AG04449 (cell line): ENCODE measurements at regions not wholly inside any gene's neighbourhood (a gene's known extent, or its start where the extent isn't known, plus 50 kb on each side); places are given as distances from the start of the nearest gene placed in this dataset.

Experiments
- CTCF ChIA-PET: fragments of 350-600 bp; formaldehyde crosslinking; extraction: SDS; loops from one replicate; lab custom pipeline; 2021; ENCODE audit warnings: antibody characterized with exemption; lab: Yijun Ruan, JAX
- POLR2A ChIA-PET: fragments of 400-600, 350-600 bp; formaldehyde crosslinking; extraction: SDS; loops from one replicate; lab custom pipeline; 2020; ENCODE audit warnings: antibody characterized with exemption, inconsistent platforms; lab: Yijun Ruan, JAX
- DNase-seq: peaks from one replicate; pipeline ENCODE4 v3.0.0-alpha.2; 2010; ENCODE audit warnings: low read depth, low spot score
- H3K4me3 ChIP-seq: 2 replicates; pipeline ENCODE4 v1.5.1; 2011; ENCODE audit warnings: low read depth, mild to moderate bottlenecking, control low read depth, low read length
- TF ChIP-seq, protein P1 (sequence below): IDR thresholded peaks from one replicate; pipeline ENCODE4 v1.5.1; 2011; ENCODE audit warnings: mild to moderate bottlenecking, moderate library complexity, low read length, control low read depth, inconsistent platforms; ENCODE audit not compliant: insufficient read depth; ENCODE audit errors: missing control alignments

DNA sequence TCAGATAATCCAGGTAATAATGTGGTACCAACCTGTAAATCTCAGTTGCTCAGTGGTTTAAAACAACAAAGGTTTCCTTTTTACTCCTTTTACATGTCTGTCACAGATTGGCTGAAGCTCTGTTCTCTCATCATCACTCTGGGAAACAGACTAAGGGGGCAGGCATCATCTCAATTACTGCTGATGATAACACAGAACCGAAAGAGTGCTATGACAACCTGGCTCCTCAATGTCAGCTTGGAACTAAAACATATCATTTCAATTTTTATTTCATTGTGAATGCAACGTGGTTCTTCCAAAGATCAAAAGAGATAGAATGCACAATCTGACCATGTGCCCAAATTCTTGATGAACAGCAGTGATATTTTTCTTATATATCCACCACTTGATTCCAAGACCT lies 1315.0 kb upstream of the CDH2 start:
- no peak overlapping the region for H3K4me3 ChIP-seq
- TF ChIP-seq, protein P1, sequence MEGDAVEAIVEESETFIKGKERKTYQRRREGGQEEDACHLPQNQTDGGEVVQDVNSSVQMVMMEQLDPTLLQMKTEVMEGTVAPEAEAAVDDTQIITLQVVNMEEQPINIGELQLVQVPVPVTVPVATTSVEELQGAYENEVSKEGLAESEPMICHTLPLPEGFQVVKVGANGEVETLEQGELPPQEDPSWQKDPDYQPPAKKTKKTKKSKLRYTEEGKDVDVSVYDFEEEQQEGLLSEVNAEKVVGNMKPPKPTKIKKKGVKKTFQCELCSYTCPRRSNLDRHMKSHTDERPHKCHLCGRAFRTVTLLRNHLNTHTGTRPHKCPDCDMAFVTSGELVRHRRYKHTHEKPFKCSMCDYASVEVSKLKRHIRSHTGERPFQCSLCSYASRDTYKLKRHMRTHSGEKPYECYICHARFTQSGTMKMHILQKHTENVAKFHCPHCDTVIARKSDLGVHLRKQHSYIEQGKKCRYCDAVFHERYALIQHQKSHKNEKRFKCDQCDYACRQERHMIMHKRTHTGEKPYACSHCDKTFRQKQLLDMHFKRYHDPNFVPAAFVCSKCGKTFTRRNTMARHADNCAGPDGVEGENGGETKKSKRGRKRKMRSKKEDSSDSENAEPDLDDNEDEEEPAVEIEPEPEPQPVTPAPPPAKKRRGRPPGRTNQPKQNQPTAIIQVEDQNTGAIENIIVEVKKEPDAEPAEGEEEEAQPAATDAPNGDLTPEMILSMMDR, result no peak
- CTCF ChIA-PET, result no interaction called here
- POLR2A ChIA-PET, result no interaction called here
- DNase-seq, result no peak

DNA sequence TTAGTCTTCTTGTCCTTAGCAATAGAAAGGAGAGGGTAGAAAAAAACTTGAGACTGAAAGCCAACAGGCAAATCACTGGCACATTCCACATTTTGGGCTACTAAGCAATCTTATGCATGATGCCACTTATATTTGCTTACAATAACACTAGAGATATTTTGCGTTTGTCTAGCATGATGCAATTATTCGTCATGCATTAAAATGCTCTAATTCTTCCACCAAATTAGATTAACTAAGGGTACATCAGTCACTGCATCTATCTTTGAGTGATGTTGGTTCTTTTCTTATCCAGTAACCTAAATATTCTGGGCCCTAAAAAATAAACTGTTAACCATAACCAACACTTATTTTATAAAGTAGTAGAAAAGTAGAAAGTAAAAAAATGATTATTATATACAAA lies 1311.7 kb upstream of the CDH2 start:
- POLR2A ChIA-PET, result no interaction called here
- TF ChIP-seq, protein P1, result no peak
- no peak for DNase-seq
- CTCF ChIA-PET, result no interaction called here
- H3K4me3 ChIP-seq, result no peak overlapping the region

DNA sequence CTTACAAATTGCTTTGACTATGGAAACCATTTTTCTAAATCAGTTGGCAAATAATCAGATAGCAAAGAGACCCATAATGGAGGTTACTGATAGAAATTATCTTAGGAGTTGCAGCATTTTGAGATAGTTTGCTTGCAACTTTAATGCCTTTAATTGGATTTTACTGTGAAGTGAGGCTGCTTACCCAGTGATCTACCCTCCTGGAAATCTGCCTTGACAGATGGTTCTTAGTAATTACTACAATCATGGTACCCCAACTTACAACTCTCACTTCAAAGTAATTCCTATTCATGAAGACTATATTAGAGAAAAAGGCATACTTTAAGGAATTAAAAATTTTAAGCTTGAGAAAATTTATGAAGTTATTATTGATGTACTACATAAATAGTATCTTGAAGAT lies 1288.6 kb upstream of the CDH2 start:
- TF ChIP-seq, protein P1, result no peak
- DNase-seq, result no peak
- POLR2A ChIA-PET, result no interaction called here
- H3K4me3 ChIP-seq, result no peak overlapping the region
- CTCF ChIA-PET, result no interaction called here

DNA sequence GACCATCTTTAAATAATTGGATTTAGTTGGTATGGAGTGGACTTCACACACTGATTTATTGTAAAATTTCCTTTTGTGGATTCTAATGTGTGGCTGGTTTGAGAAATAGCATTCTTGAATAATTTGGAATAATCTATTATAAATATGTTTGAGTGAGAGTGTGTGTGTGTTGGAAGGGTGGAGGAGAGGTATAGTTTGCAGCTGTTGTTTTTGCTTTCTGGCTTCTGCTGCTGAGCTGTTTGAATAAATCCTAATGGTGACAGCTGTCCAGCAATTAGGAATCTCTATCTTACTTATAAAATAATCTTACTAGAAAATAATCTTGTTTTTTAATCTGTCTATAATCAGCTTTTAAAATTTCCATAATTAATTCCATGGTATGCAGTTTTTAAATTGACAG lies 1283.0 kb upstream of the CDH2 start:
- ChIA-PET CTCF (no interaction called here), POLR2A (no interaction called here)
- DNase-seq, result no peak
- H3K4me3 ChIP-seq, result no peak overlapping the region
- TF ChIP-seq, protein P1, result no peak

DNA sequence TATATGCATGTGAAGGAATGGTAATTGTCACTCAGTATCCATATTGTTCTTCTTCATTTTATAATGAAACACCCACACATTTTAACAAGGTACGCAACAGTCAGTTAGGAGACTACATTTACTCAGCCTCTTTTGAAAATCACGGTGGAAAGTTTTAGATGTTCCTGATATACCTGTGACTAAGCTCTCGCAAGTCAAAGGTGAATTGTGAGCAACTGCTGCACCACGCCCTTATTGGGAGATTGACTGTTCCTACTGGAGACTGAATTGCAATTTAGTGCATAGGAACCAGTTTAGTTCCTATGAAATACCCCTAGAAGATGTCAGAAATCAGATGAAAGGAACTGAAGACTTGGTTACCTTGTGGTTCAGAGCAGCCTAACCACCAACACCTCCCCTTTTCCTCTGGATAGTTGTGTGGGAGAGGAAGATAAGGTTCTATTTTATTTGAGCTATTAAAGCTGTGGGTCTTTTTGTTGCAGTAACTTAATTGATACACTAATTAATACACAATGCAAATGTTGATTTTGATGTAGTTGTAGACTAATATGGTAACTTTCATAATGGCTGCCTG lies 1280.5 kb upstream of the CDH2 start:
- DNase-seq, result no peak
- ChIA-PET CTCF (no interaction called here), POLR2A (no interaction called here)
- H3K4me3 ChIP-seq, result no peak overlapping the region
- TF ChIP-seq, protein P1, result no peak

DNA sequence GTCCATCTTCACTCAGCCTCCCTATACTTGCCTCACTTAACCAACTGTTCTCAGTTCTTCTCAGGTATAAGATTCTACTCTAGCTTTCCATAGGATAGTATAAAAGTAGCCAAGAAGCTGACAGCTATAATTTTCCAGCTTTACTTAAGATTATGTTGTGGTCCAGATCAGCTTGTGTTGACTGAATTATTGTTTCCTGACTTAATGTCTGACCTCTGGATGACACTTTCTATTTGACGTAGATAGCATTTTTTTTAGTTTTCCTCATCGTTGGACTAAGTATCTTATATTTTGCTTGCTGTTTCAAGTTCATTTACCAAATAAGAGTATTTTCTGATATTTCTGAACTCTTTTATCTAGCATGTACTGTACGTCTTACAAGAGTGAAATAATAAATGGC lies 1272.5 kb upstream of the CDH2 start:
- CTCF ChIA-PET, result no interaction called here

More for the DNA sequence above, 1272.5 kb upstream of the CDH2 start:
- POLR2A ChIA-PET, result no interaction called here
- H3K4me3 ChIP-seq, result no peak overlapping the region
- TF ChIP-seq, protein P1, result no peak
- no peak for DNase-seq
